Inferior parietal cortex (tissue), 1 donor: ENCODE measurements at regions not wholly inside any gene's neighbourhood (a gene's known extent, or its start where the extent isn't known, plus 50 kb on each side); places are given as distances from the start of the nearest gene placed in this dataset.

Source experiments
- DNase-seq: peaks from one replicate; pipeline ENCODE4 v3.0.0-alpha.2; 2016; ENCODE audit errors: extremely low spot score

GRCh38 chr4:22874334-22874912, 181.7 kb downstream of the GBA3 start:
- DNase-seq, result no peak

- no peak for DNase-seq
Measured at GRCh38 chr4:22873899-22874298, 181.2 kb downstream of the GBA3 start.

GRCh38 chr4:22870847-22871449, 178.2 kb downstream of the GBA3 start:
- no peak for DNase-seq

GRCh38 chr4:22869235-22869634, 176.5 kb downstream of the GBA3 start:
- DNase-seq, result no peak
